GM18907 (cell line): ENCODE measurements at regions not wholly inside any gene's neighbourhood (a gene's known extent, or its start where the extent isn't known, plus 50 kb on each side); places are given as distances from the start of the nearest gene placed in this dataset.
"Not testable (repeated sequence)": the region's sequence is repeated elsewhere in the genome, so short reads cannot be mapped to it uniquely, and the experiment has no call there.

ENCODE experiments used
- ATAC-seq: cut with Tn5 transposase; IDR thresholded peaks from one replicate; pipeline ENCODE4 v1.9.1; 2021; ENCODE audit warnings: mild to moderate bottlenecking, moderate library complexity; ENCODE audit not compliant: unreplicated experiment

- ATAC-seq: no peak
Measured at GRCh38 chr9:30125881-30126280, 2258.6 kb upstream of the ACO1 start.

GRCh38 chr9:30127371-30127770 lies 2257.1 kb upstream of the ACO1 start:
- ATAC-seq: no peak

DNA sequence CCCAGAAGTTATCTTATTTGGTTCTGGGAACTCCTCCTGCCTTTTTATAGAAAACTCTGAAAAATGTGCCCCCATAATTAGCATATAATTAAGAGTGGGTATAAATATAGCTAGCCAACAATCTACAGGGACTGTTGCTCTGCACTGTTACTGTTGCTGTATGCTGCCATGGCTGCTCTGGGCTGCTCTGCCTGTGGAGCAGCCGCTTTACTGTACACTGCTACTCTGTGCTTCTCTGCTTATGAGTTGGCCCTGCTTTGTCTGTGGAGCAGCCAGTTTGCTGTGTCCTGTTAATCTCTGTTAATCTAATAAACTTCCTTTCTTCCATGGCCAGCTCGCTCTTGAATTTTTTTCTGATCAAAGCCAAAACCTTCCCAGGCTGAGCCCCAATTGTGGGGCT lies 2244.0 kb upstream of the ACO1 start:
- no peak for ATAC-seq

GRCh38 chr9:30160570-30160969 lies 2223.9 kb upstream of the ACO1 start:
- no peak for ATAC-seq

DNA sequence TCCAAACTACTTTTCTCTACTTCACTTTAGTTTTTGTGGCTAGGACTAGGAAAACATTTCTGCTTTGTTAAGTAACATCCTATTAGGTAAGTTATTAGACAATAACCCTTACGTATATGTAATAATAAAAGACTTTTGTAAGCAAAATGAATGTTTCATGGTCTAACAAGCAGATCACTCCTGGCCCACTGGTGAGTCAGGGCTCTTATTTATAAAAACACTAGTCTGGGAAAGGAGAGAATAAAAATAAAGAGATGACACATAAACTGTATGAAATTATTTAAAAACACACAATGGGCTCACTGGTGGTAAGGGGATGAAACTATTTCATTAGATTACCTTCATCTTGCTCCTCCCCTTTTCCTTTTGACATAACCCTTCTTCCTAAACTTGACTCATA lies 2212.2 kb upstream of the ACO1 start:
- ATAC-seq: no peak

- ATAC-seq: no peak
Measured at GRCh38 chr9:30178610-30179009, 2205.8 kb upstream of the ACO1 start.

- no peak for ATAC-seq
Measured at GRCh38 chr9:30193421-30193820, 2191.0 kb upstream of the ACO1 start.

GRCh38 chr9:30196941-30197340 lies 2187.5 kb upstream of the ACO1 start:
- no peak for ATAC-seq

GRCh38 chr9:30197453-30197852 lies 2187.0 kb upstream of the ACO1 start:
- ATAC-seq: no peak

GRCh38 chr9:30197954-30198353 lies 2186.5 kb upstream of the ACO1 start:
- ATAC-seq: no peak

GRCh38 chr9:30198463-30199309 lies 2185.8 kb upstream of the ACO1 start:
- ATAC-seq: no peak

- ATAC-seq: no peak
Measured at GRCh38 chr9:30201024-30201423, 2183.4 kb upstream of the ACO1 start.

- no peak for ATAC-seq
Measured at GRCh38 chr9:30235068-30235467, 2149.4 kb upstream of the ACO1 start.

DNA sequence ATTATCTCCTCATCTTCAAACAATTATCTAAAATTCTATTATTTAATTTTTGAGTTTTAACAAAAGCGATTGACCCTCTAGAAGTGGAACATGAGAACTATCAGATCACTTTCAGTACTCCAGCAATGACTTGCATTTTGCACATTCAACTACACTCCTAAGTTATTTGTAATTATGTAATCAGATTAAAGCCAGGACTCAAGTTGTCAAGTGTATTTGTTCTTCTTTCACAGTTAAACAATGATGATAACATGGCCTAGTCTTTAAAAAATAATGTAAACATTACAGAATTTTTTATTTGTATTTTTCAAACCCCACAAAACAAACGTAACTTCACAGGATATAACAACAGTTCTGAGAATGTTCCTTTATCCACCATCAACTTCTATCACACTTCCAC lies 2148.9 kb upstream of the ACO1 start:
- no peak for ATAC-seq

- no peak for ATAC-seq
Measured at GRCh38 chr9:30239878-30240277, 2144.6 kb upstream of the ACO1 start.

DNA sequence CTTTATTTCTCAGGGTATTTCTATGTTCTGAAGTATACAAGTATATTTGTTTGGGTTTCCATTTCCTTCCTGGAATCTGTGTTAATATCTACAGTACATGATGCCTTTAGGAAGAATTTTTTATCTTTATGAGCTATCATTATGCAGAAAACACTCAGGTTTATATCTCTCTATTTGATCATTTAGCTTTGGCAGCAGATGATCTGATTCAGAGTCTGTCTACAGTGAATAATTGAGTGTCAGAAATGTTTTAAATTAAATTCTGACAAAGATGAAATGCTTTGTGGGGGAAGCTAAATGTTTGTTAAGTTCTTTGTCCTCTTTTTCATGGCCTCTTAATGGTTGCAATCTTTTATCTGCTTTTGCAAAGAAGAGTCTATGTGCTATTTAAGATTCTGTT lies 2141.0 kb upstream of the ACO1 start:
- ATAC-seq: no peak

- ATAC-seq: no peak
Measured at GRCh38 chr9:30244877-30245276, 2139.6 kb upstream of the ACO1 start.

GRCh38 chr9:30250872-30251271 lies 2133.6 kb upstream of the ACO1 start:
- no peak for ATAC-seq

DNA sequence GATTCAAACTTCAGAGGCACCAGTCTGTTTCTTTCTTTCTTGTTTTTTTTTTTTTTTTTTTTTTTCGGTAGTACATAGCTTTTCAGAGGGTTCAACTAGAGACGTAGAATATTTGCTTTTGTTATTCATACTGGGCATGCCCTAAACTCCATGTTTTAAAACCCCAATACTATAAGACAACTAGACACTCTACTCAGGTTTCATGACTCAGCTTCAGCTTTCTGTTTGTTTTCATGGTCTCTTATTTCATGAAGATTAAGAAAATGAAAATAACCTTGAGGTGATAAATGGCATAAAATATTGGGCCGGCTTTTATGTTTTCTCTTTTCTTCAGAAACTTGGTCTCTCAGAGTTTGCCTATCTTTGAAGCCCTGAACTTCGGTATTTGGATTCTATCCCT lies 2126.3 kb upstream of the ACO1 start:
- ATAC-seq: no peak

GRCh38 chr9:30280229-30280900 lies 2104.1 kb upstream of the ACO1 start:
- peak; percentile 74 for ATAC-seq

DNA sequence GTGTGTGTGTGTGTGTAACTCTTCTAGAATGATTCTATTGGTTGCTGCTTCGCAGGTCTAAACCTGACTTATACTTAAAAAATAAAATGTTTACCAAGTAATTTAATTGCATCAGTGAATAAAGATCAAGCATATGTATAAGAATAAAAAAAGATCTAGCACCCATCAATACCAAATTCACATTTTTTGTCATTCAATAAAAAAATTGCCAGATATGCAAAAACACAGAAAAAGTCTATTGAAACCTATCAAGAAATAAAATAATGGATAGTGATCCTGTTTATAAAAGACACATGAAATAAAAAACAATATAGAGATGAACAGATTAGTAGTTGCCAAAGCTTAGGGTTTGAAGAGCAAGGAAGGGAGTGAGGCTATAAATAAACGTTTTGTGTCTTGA lies 2095.0 kb upstream of the ACO1 start:
- ATAC-seq: no peak

GRCh38 chr9:30292026-30292425 lies 2092.4 kb upstream of the ACO1 start:
- not testable (repeated sequence) for ATAC-seq
